ENCODE measurements at regions not wholly inside any gene's neighbourhood (a gene's known extent, or its start where the extent isn't known, plus 50 kb on each side); places are given as distances from the start of the nearest gene placed in this dataset.
A peak's percentile ranks its signal among the peaks of the same experiment; 100 is the strongest.

- TF ChIP-seq, protein P1, sequence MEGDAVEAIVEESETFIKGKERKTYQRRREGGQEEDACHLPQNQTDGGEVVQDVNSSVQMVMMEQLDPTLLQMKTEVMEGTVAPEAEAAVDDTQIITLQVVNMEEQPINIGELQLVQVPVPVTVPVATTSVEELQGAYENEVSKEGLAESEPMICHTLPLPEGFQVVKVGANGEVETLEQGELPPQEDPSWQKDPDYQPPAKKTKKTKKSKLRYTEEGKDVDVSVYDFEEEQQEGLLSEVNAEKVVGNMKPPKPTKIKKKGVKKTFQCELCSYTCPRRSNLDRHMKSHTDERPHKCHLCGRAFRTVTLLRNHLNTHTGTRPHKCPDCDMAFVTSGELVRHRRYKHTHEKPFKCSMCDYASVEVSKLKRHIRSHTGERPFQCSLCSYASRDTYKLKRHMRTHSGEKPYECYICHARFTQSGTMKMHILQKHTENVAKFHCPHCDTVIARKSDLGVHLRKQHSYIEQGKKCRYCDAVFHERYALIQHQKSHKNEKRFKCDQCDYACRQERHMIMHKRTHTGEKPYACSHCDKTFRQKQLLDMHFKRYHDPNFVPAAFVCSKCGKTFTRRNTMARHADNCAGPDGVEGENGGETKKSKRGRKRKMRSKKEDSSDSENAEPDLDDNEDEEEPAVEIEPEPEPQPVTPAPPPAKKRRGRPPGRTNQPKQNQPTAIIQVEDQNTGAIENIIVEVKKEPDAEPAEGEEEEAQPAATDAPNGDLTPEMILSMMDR (conservative IDR thresholded peaks at IDR 0.05; ENCODE audit: low read depth, low read length) = no peak
These were observed 90.9 kb upstream of the DCN start for GRCh38 chr12:91273560-91273959.

DNA sequence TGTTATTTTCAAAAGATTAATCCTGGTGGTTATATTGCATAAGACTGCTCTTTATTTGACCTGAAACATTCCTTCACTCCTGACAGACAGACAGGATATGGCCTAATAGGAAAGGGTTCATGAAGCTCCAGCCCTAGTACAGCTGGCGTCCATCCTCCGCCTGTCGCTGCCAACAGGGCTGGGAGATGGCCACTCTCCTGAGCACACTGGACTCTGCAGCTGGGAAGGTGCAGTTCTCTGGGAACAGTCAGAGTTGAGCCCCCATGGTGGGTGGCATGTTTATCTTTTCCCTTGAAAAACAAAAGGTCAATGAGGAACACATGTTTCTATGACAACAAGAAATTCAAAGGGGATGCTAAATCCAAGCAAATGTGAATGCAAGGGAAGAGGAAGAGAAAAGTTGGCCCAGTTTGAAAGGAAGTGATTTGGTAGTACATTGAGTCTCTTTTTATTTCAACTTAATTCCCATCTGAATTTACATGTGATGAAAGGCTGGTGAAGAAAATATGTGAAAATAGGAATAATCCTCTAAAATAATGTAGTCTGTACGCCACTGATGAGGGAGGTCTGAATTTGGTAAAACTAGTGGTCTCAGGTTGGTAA lies 89.9 kb upstream of the DCN start:
- no peak for DNase-seq (ENCODE audit: low read depth)
- TF ChIP-seq, protein P1 (conservative IDR thresholded peaks at IDR 0.05; ENCODE audit: low read depth, low read length) = no peak
- H3K4me3 ChIP-seq (ENCODE audit: low read depth, low read length) = no peak overlapping the region

More at GRCh38 chr12:91273560-91273959, 90.9 kb upstream of the DCN start:
- H3K4me3 ChIP-seq (ENCODE audit: low read depth, low read length) = no peak overlapping the region
- no peak for DNase-seq (ENCODE audit: low read depth)

DNA sequence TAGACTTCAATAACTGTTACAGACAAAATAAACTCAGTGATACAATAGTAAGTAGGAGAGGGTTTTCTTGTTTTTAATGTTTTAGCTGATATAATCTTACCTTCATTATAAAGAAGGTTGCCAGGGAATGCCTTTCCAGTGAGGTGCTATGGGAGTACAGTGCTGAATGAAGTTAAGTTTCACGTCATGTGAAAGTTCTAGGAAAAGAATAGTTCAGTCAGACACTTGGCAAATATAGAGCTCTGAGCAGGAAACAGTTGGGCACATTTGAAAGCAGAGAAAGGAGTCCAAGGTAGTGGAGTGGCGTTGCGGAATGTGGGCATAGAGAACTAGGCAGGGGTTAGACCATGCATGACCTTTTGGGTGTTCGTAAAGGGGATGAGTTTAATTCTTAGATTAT lies 88.6 kb upstream of the DCN start:
- peak; percentile 32 for DNase-seq (ENCODE audit: low read depth)
- H3K4me3 ChIP-seq (ENCODE audit: low read depth, low read length) = no peak overlapping the region
- TF ChIP-seq, protein P1 (conservative IDR thresholded peaks at IDR 0.05; ENCODE audit: low read depth, low read length) = no peak

DNA sequence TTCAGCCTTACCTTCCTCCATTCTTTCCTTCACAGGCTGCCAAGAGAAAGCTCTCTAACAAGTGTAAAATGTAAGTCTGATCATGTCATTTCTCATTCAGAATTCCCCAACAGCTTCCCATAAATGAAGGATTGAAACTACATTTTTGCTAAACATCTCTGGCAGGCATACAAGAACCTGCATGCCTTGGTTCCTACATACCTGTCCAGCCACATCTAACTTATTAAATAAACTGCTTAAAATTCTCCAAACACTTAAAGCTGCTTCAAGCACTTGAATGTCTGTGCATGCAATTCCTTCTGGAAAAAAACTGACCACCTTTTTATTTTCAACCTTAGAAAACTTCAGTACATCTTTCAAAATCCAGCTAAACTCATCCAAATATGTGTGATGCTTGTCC lies 84.4 kb upstream of the DCN start:
- H3K4me3 ChIP-seq (ENCODE audit: low read depth, low read length) = no peak overlapping the region
- no peak for DNase-seq (ENCODE audit: low read depth)
- TF ChIP-seq, protein P1 (conservative IDR thresholded peaks at IDR 0.05; ENCODE audit: low read depth, low read length) = no peak

DNA sequence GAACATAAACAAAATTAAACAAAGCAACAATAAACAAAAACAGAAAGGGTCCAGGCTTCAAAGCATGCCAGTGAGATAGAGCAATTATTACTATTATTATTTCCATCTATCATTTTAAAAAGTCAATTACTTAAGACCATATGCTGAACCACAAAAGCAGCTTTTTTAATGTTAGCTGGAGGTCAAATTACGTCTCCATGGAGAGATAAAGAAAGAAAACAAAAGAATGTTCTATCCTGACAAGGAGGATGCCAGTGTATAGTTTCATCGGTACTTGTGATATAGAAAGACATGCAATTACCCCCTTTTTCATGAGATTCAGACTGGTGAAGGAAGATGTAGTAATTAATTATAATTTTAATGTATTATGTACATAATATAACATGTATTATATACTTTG lies 81.6 kb upstream of the DCN start:
- H3K4me3 ChIP-seq (ENCODE audit: low read depth, low read length) = no peak overlapping the region
- TF ChIP-seq, protein P1 (conservative IDR thresholded peaks at IDR 0.05; ENCODE audit: low read depth, low read length) = no peak
- DNase-seq (ENCODE audit: low read depth) = no peak

DNA sequence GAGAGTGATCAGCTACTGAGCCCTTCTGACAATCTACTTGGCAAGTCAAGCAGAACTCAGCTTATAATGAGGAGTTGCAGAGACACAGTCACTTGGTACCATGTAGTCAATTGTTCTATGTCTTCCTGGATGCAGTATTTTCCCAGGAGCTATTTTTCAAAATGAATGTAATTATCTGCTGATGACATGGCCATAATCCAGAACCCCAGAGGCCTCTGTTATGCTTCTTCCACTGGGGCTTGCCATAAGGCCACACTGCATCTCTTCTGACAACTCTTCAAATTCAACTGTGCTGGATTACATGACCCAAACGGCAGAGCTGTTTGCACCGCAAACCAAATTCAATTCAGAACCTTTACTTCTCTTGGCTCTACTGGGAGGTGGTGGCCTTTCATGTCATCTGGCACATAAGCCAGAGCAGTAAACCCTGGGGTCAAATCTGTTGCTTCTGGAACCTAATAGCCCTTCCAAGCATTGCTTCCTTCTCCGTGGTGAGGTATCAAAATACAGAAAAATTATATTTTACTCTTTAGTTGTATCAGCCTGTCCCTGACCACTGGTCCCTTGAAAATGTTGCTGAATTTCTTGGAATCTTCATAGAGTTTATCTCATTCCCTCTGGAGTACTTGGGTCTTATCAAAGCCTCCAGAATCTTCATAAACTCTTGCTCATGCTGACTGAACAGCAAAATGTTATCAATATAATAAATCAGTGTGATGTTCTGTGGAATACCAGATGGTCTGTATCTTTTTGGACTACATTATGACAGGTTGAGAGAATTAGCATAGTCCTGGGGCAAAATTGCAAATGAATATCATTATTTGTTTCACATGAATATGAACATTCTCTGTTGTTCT lies 79.4 kb upstream of the DCN start:
- TF ChIP-seq, protein P1 (conservative IDR thresholded peaks at IDR 0.05; ENCODE audit: low read depth, low read length) = no peak
- DNase-seq (ENCODE audit: low read depth) = no peak
- no peak overlapping the region for H3K4me3 ChIP-seq (ENCODE audit: low read depth, low read length)
